HL-60 (cell line): ENCODE measurements at regions not wholly inside any gene's neighbourhood (a gene's known extent, or its start where the extent isn't known, plus 50 kb on each side); places are given as distances from the start of the nearest gene placed in this dataset.

Source experiments
- CTCF ChIP-seq: IDR thresholded peaks from one replicate; pipeline ENCODE4 v1.5.1; 2011; ENCODE audit warnings: low read length, control low read depth, inconsistent platforms; ENCODE audit not compliant: insufficient read depth
- GABPA ChIP-seq: IDR thresholded peaks from 2 replicates; pipeline ENCODE4 v1.6.1; 2012; ENCODE audit warnings: low read depth
- POLR2AphosphoS5 ChIP-seq: IDR thresholded peaks from 2 replicates; pipeline ENCODE4 v1.6.1; 2012; ENCODE audit warnings: low read depth
- REST ChIP-seq: IDR thresholded peaks from 2 replicates; pipeline ENCODE4 v1.6.1; 2012; ENCODE audit warnings: low read depth; ENCODE audit not compliant: insufficient replicate concordance

DNA sequence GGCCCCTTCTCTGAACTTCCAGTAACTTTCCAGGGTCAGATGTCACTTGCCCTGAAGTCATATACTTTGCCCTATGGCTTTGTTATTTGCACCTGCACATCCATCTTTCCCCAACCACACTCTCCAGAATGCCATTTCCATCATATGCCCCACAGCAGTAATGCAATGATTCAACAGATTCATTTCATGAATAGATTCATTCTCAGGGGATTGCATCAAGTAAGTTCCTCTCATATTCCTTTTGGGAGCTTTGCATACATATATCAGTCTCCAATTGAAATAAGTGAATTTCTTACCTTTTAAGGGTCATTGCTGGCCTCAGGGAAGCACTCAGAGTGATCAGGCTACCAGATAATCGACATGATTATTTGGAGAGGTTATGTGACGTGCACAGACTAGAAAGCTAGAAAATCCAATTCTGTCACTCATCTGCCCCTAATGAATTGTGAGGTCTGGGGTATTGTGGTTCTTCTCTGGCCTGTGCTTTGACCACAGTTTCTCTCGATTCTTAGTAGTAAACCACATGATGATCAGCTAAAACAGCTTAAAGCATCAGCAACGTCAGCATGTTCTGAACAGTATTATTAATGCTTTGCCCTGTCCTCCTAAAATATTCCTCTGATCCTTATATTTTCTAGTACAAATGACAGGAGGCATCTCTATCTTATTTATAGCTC, 179.9 kb downstream of the ATPSCKMT start:
- TF ChIP-seq CTCF (no peak), GABPA (no peak), REST (no peak), POLR2AphosphoS5 (no peak)
